ENCODE measurements at regions not wholly inside any gene's neighbourhood (a gene's known extent, or its start where the extent isn't known, plus 50 kb on each side); places are given as distances from the start of the nearest gene placed in this dataset.
"Not testable (repeated sequence)": the region's sequence is repeated elsewhere in the genome, so short reads cannot be mapped to it uniquely, and the experiment has no call there.

DNA sequence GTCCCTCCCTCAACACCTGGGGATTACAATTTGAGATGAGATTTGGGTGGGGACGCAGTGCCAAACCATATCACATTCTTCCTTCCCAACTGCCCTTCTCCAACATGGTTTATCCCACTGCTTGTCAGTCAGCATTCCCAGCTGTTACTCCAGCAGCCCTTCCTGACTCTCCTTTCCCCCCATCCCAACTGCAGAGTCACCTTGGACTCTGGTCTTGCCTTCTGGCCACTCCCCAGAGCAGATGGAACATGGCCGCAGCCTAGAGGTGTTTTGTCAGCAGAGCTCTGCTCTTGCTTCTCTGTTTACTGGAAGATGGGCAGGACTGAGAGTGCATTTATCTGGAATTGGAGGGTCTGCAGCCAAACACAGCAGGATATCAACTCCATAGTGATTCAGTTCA is 51.2 kb upstream of the MEX3C start:
- DNase-seq: no peak

DNA sequence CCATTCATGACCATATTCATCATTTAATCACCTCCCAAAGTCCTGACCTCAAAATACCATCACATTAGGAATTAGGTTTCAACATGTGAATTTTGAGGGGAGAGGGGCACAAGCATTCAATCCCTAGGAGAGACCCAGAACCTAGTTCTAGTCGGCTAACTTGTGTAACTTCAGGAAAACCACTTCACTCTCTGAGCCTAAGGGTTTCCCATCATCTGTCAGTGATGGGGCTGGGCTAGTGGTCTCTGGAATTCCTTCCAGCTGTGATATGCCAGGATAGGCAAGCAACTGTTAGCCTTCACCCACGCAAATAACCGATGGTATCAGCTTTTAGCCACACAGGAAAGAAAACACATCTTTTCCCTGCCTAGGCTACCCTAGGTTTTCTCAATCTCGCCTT is 52.5 kb upstream of the MEX3C start:
- no peak for DNase-seq

DNA sequence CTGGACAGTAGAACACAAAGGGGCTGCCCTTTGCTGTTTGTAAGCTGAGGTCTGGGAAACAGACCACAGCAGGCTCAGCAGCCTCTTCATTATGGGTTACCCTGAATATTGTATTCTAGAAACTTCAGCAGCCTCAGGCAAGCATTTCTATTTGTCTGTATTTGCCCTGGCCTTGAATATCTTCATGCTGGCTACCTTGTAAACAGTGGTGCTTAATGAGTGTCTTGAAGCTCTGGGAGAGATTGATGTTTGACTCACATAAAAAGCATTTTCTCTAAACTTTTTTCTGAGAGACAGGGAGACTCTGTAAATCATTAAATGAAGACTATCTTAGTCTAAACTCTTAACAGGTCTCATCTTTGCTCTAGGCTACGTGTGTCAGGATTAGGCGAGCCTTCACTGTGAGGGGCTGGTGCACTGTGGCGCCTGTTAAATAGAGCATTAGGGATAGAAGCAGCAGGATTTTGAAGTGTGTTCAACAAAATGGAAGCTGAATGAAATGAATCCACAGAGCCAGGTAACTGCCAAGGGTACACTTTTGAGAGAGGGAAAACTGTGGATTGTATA is 53.1 kb upstream of the MEX3C start:
- DNase-seq: no peak

DNA sequence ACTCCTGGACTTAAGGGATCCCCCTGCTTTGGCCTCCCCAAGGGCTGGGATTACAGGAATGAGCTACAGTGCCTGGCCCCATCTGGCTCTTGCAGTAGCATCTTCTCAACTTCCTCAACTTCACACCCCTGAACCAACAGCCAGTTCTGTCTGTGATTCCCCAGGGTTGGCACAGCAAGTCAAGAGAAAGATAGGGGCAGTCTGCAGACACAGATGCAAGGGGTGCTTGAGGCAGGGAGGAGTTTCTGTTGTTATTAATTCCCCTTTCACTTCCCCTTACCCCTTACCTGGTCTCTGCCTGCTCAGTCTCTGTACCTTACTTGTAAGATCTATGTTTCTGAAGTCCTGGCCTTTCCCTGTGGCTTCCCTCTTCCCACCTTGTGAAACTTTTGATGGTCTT is 54.1 kb upstream of the MEX3C start:
- no peak for DNase-seq

DNA sequence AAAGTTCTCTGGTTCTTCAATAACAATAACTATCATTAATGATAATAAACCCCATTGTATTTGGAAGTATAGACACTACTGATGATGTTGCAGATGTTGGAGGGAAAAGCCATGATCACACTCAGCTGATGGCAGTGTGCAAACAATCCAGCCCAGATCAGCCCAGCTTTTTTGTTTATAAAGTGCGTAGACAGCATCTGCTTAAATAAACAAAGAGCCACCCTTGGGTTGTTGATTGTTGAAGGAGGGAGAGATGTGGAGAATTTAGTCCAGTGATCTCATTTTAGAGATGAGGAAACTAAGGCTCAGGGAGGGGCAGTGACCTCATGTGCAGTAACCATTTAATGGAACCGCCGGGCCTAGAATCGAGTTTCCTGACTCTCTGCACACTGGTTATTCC is 56.0 kb upstream of the MEX3C start:
- DNase-seq: no peak

DNA sequence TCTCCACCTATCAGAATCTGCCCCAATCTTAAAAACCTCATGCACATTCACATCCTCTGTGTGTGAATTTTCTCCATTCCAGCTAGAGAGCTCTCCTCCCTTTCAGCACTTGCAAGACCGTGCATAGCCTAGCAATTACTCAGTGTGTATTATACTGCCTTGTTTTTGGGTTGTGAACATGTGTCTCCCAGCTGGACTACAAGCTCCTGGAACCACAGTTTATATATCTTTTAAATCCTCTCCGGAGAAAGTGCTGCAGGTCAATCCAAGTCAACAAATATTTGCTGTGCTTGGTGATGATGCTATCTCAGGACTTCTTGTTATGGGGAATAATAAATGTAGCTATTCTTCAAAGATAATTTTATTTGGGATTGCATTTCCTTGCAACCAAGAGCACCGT is 58.2 kb upstream of the MEX3C start:
- DNase-seq: no peak

DNA sequence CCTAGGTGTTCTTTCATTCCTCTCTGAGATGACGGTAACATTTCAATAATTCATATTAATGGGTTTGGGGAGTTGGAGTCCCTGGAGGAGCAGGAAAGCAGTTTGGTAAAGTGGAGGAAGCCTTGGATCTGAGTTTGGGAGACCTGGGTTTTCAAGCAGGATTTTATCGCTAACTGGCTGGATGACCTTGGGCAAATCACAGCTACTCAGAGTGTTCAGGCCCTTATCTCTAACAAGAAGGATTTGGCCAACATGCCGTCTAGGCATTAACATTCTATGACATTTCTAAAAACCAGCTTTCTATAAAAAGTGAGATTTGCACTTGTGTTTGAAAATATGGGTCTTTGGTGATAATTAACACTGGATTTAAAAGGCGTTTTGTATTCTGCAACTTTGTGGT is 59.7 kb upstream of the MEX3C start:
- DNase-seq: no peak

DNA sequence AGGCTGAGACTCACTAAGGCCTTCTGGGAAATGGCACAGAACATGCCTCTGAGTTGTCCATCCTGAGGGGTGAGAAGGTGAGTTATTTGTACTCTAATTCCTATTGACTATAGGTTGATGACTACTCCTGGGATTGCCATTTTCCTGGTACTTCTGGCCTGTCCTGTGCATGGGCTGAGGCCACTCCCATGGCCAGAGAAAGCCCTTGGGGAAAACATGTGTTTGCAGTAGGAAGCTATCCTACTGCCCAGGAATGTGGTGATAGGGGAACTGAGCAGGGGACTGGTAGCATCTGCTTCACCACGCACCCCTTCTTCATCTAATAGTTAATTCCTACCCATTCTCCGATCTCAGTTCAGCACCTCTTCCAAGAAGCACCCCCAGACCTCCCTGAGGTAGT is 62.6 kb upstream of the MEX3C start:
- no peak for DNase-seq

DNA sequence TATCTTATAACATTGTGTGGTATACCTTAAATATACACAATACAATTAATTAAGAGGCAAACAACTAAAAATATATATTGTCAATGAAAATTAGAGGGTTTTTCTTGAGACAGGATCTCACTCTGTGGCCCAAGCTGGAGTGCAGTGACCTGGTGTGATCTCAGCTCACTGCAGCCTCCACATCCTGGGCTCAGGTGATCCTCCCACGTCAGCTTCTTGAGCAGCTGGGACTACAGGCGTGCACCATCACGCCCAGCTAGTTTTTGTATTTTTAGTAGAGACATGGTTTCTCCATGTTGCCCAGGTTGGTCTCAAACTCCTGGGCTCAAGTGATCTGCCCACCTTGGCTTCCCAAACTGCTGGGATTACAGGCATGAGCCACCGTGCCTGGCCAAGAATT is 68.6 kb upstream of the MEX3C start:
- DNase-seq: not testable (repeated sequence)

DNA sequence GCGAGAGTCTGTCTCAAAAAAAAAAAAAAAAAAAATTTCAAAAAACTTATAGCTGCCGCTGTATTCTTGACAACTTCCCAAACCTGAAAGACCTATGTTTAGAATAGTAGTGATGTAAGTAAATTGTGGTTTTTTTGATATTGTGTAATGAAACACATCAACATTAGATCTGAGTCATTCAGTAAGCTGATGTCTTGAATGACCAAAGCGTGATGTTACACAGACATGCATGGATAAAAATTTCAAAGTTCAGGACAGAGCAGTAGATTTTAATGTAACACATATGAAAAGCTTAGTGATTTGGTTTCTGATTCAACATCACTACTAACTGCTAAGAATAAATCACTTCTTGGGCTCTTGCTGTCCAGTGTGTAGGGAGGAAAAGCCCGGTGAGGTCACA is 69.3 kb upstream of the MEX3C start:
- DNase-seq: no peak

DNA sequence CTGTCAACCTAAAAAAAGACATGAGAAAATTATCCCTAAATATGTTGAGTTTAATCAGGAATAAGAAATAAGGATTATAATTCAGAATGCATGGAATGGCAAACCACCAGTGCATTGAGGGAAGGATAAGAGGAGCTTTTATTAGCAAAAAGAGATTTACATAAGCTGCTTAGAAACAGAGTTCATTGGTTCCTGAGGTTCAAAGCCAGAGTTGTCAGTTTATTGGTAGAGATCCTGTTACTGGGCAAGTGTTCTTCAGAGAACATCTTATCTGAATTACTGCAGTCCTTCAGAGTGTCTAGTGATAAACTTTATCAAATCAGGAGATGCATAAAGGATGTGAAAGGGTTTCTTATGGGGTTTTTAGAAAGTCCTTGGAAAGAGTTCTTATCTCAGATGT is 76.0 kb upstream of the MEX3C start:
- DNase-seq: no peak

DNA sequence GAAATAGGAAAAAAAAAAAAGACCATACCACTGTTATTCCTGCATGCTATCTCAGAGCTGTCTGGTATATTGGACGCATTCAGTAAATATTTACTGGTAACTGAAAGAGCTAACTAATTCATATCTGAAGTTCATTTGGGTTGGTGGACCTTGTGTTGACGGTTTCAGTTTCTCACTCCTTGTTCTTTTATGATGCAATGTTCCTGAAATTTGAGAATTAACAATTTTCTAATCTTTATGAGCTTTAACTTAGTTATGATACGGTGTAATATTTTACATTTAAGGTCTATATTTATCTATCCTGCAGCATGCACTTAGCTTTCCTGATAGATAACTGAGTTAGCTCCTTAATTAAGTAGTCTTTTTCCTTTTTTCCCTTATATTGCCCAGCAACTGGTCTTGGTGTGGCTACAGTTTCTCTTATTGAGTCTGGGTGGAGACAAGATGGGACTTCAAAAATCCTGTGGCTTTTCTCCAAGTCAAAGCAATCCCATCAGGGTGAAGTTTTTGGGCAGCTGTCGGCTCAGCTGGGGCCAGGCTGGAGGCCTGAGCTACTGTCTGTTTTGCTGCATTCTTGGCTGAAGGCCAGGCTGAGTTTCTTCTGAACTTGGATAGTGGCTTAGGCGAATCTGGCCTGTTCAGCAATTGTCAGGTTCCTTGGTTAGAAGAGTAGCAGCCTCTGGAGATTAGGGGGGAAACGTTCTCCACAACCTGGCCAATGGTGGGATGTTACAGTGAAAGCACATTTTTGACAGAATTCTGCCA is 78.4 kb upstream of the MEX3C start:
- DNase-seq: no peak

DNA sequence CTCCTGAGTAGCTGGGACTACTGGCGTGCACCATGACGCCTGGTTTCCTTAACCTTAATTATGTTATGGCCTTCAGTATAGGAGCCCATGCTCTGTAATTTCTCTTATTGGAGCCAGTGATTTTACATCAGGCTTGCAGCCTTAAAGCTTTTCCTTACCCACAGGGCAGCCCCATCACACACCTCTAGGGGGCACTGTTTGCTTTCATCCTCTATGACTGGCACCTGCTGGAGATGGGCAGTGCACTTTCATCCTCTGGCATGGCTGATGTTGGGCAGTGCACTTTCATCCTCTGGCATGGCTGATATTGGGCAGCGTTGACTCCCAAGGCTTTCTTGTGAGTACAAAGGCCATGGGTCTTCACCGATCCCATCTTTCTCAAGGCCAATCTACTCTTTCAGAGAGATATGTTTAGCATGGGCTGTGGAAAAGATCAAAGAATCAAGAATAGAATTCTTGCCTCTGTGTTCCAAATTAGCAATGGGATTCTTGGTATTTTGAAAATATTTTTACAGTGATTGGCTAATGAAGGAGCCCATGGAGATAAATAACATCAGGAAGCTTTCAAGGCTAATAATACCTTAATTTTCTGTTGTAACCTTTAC is 80.7 kb upstream of the MEX3C start:
- DNase-seq: no peak

DNA sequence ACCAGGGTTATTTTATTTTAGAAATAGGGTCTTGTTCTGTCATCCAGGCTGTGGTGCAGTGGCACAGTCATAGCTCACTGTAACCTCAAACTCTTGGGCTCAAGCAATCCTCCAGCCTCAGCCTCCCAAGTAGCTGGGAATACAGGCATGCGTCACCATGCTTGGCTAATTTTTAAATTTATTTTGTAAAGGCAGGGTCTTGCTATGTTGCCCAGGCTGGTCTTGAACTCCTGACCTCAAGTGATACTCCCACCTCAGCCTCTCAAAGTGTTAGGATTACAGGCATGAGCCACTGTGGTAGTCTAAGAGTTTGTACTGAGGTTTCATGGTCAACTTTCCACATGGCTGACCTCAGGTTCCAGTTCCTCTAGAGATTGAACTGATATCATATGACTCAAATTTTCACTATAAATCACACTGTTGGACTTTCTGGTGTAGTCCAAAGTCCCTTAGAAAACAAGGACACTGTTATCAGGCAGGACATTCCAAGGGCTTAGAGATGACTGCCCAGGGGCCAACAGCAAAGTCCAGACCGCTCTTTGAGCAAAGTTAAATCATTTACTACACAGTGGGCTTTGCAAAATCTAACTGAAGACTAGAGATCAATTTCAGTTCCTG is 82.0 kb upstream of the MEX3C start:
- no peak for DNase-seq

DNA sequence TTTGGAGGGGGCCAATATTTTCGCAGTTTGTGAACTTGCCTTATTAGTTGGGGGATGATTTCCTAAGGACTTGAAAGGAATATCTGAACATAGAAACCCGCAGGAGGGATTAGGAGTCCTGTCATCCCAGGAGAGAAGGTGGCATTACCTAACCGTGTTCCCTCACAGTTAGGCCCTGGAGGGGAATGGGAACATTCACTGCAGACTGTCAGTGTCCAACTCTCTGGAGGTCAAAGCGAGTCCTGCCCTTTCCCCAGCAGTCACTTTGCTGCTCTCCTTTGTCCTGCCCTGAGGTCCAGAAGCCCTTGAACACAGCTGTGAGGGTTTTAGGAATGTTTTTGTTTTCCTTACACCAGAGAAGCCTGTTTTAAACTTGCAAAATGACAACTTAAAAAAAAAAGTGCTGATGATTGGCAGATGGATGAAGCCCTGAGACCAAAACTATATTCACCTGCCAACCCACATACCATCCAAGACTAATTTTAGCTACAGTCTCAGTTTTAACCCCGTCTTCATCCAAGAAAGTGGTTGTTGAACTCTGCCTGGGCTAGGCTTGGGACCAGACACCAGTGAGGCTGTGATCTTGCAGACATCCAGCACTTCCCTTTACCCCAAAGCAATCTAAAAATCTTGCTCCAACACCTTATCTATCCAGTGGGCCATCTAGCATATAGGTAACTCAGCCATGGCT is 90.5 kb upstream of the MEX3C start:
- DNase-seq: no peak

DNA sequence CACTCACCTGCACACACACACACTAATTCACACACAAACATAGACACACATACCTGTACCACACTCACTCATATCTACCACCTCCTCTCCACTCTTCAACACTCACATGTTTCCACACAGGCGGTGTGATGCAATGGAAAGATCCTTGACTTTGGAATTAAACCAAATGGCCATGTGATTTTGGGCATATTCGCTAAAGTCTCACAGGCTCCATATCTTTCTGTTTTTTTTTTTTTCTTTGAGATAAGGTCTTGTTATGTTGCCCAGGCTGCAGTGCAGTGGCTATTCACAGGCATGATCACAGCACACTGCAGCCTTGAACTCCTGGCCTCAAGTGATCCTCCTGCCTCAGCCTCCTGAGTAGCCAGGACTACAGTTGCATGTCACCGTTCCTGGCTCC is 91.1 kb upstream of the MEX3C start:
- no peak for DNase-seq

DNA sequence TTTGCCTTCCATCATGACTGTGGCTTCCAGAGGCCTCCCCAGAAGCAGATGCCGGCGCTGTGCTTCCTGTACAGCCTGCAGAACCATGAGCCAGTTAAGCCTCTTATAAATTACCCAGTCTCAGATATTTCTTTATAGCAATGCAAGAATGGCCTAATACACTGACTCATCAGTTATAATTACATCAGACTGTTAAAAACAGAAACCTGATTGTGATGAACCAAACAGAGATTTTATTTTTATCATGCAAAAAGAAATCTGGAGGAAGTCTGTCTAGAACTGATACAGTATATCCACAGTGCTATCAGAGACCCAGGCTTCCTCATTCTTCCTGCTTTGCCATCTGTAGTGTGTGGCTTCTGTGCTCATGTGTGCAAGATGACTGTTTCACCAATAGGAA is 93.4 kb upstream of the MEX3C start:
- DNase-seq: no peak

DNA sequence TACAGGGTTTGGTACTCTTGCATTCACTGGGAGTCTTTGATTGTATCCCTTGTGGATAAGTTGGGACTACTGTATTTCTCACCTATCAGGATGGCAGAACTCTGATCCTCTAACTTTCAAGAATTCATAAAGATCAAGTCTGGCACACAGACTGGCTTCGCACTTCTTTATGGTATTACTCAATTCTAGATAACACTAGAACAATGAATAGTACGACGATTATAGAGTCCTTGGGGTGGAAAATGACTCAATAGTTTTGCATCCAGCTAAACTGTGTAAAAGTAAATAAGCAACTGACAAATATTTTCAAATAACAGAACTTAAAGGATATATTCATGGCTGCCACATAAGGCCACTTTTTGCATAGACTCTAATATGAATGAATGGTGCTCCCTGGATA is 103.4 kb upstream of the MEX3C start:
- no peak for DNase-seq

DNA sequence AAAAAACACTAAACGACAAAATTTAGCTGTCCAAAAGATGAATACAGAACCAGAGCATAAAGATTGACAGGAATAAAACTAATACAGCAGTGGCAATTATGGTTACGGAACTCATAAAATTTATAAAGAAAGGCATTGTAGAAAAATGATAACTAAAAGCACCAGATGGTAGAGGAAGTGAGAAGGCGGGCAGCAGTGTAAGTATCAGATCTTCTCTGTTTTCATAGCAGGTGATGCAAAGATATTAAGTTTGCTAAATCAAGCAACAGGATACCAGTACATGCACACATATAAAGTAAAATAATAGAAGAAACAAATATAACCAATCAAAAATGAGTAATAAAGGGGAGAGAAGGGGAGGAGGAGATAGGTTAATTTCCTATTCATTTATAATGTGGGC is 103.9 kb upstream of the MEX3C start:
- DNase-seq: no peak

DNA sequence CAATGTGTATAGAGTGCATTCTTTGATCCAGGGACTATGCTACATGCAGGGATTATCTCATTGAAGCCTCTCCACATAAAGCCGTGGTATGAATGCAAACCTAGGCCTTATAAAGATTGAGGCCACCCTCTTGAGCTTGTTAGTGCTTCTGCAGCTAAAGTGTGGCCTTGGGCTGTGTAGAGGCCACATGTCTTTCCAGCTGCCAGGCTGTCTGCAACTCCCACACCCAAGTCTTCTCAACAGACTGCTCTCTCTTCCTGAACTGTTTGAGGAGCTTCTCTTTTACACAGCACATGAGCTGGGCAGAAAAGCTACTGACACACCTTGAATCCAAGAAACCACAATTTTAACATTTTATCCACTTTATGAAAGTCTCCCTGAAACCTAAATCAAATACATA is 119.2 kb upstream of the MEX3C start:
- no peak for DNase-seq

DNA sequence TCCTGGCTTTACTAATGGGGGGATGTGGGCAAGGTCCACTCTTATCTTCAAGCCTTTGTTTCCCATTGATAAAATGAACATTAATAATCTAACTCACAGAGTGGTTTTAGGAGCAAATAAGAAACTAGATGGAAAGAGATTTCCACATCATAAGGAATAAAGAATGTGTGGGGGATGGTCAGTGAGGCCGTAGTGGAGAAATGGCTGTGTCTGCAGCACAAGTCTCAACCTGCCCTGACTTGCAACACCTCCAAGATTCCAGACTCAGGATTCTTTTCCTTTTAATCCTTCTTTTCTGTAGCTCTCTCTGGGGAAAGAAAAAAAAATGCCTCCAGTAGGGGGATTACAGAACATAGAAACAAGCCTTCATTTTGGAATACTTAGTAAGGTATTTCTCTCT is 124.2 kb upstream of the MEX3C start:
- DNase-seq: no peak

DNA sequence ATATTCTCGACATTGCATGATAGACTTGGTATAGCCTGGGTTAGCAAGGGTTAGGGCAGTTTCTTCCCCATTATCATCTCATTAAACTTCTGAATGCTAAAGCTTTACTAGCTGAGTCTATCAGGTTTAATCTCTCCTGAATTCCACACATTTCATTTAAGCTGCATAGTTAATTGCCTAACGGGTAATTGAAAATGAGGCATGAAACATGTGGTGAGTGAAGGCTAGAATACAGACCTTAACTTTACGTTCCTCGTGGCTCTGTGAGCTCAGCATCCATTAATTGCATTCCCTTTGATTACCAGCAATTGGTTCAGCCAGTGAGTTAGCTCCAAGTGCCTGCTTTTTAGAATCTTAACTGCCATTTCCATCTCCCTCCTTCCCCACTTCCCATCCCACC is 126.5 kb upstream of the MEX3C start:
- DNase-seq: no peak

DNA sequence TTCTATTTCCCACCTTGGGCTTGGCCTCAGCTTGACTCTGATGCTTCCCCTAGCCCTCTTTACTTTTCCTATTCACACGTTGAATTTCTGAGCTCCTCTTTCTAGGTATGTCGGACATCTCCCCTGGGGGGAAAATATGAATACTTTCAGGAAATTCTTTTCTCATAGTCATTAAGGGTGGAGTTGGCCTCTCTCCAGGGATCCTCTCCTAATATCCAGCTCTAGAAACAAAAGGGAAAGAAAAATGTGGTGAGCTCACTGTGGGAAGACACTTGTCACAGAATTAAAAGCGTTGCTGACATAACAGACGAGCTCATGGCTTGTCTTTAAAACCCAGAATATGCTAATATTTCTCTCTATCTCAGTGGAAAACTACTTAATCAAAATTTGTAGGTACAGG is 132.7 kb upstream of the MEX3C start:
- no peak for DNase-seq

DNA sequence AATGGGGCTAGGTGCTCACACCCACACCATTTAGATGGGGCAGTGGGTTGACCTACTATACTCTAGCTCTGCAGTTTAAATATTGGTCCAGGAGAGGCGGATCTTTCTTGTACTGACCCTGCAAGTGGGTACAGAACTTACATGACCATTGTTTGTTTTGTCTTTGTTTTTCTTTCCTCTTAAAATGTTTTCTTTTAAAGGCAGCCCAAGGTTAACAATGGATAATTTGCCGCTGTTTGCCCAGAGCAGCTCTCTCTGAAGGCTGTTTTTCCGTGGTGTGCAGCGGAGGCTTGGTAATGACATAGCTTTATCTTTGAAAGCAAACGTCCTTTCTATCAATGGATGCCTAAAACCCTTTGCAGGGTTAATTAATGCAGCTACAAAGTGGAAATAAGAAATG is 133.3 kb upstream of the MEX3C start:
- DNase-seq: no peak

All from NCI-H1436 treated with DMSO at 0.1 percent for 48 hours (cell line).